GM12878 (cell line): ENCODE measurements at regions not wholly inside any gene's neighbourhood (a gene's known extent, or its start where the extent isn't known, plus 50 kb on each side); places are given as distances from the start of the nearest gene placed in this dataset.

Experiments
- ATAC-seq: fragments of 200-7000 bp; cut with Tn5 transposase; 3 replicates; pipeline ENCODE4 v1.9.1; 2020; ENCODE audit warnings: mild to moderate bottlenecking, moderate library complexity
- BruUV-seq: library from RNA; stranded (reverse); fragments of 400-500 nt; replicated peaks from 2 replicates; lab custom pipeline; 2021; lab: Mats Ljungman, UMichigan
- CTCF ChIA-PET: fragments of 300-600 bp; sonication (Branson Sonifier 250); formaldehyde crosslinking; extraction: SDS; loops from one replicate; lab custom pipeline; 2021; ENCODE audit warnings: inconsistent platforms; lab: Yijun Ruan, JAX
- POLR2A ChIA-PET: fragments of 350-600 bp; formaldehyde crosslinking; extraction: SDS; loops from one replicate; lab custom pipeline; 2021; ENCODE audit warnings: inconsistent platforms; lab: Charles Lee
- RAD21 ChIA-PET: fragments of 300-600 bp; sonication (Branson Sonifier 250); formaldehyde crosslinking; loops from one replicate; lab custom pipeline; 2023; ENCODE audit warnings: antibody characterized with exemption; ENCODE audit not compliant: unreplicated experiment; lab: Charles Lee
- SMC1A ChIA-PET: fragments of 300-600 bp; sonication (Branson Sonifier 250); formaldehyde crosslinking; loops from one replicate; lab custom pipeline; 2023; ENCODE audit not compliant: unreplicated experiment, uncharacterized antibody; lab: Charles Lee
- DNase-seq: peaks from one replicate; pipeline ENCODE4 v3.0.0-alpha.2; 2011; ENCODE audit warnings: low read depth, low spot score
- FAIRE-seq: peaks from 3 replicates; lab custom pipeline; 2011; peaks lifted over from hg19 to GRCh38; lab: Jason Lieb, UNC
- H2AFZ ChIP-seq: 2 replicates; pipeline ENCODE4 v1.6.0; 2011; ENCODE audit warnings: low read depth, low read length, control low read depth; ENCODE audit not compliant: control insufficient read depth
- H3K27ac ChIP-seq: 2 replicates; pipeline ENCODE4 v1.5.1; 2011; ENCODE audit warnings: control low read depth; ENCODE audit not compliant: control insufficient read depth, insufficient read depth
- H3K27me3 ChIP-seq, 2 experiments: replicated peaks in 1 of 2; 2 replicates each; pipeline versions ENCODE4 v1.6.0 to v1.6.1; 2011; ENCODE audit warnings: low read length in 1 of 2; ENCODE audit not compliant: control insufficient read depth in 2 of 2, insufficient read depth in 2 of 2
- H3K36me3 ChIP-seq, 2 experiments: 2 replicates each; pipeline ENCODE4 v1.5.1; 2011; ENCODE audit warnings: low read length in 1 of 2; ENCODE audit not compliant: control insufficient read depth in 2 of 2, insufficient read depth in 2 of 2
- H3K4me1 ChIP-seq: 2 replicates; pipeline ENCODE4 v1.6.1; 2011; ENCODE audit warnings: mild to moderate bottlenecking, low read length, moderate library complexity, mixed read lengths; ENCODE audit not compliant: control insufficient read depth, insufficient read depth
- H3K4me2 ChIP-seq: 2 replicates; pipeline ENCODE4 v1.6.0; 2011; ENCODE audit warnings: control low read depth; ENCODE audit not compliant: control insufficient read depth, insufficient read depth
- H3K4me3 ChIP-seq: fragments of 200-600 bp; sonication (generic); 2 replicates; pipeline ENCODE4 v1.5.1; 2016
- H3K79me2 ChIP-seq: 2 replicates; pipeline ENCODE4 v1.6.0; 2011; ENCODE audit warnings: low read length; ENCODE audit not compliant: control insufficient read depth, insufficient read depth
- H3K9ac ChIP-seq: 2 replicates; pipeline ENCODE4 v1.8.0; 2011; ENCODE audit warnings: low read length, control low read depth, mixed read lengths; ENCODE audit not compliant: control insufficient read depth, insufficient read depth
- H3K9me3 ChIP-seq: replicated peaks from 3 replicates; pipeline ENCODE4 v1.5.1; 2011; ENCODE audit warnings: mild to moderate bottlenecking, low read length; ENCODE audit not compliant: control insufficient read depth, insufficient read depth
- H4K20me1 ChIP-seq: 2 replicates; pipeline ENCODE4 v1.6.0; 2011; ENCODE audit not compliant: control insufficient read depth, insufficient read depth
- CEBPB ChIP-seq, 2 experiments: fragments of 150-350 bp in 1 of 2; IDR thresholded peaks; 2 replicates each; pipeline ENCODE4 v1.6.1; 2012 to 2014; ENCODE audit warnings: low read depth in 2 of 2, low read length in 2 of 2, borderline replicate concordance in 1 of 2, inconsistent platforms in 1 of 2
- EED ChIP-seq: sonication (generic); IDR thresholded peaks from 2 replicates; pipeline ENCODE4 v1.6.1; 2016; ENCODE audit warnings: antibody characterized with exemption, low read depth
- RUNX3 ChIP-seq: IDR thresholded peaks from 2 replicates; pipeline ENCODE4 v1.6.1; 2012; ENCODE audit warnings: low read length, inconsistent platforms
- TCF7 ChIP-seq: IDR thresholded peaks from 2 replicates; pipeline ENCODE4 v1.6.1; 2014; ENCODE audit warnings: antibody characterized with exemption, borderline replicate concordance
- ZNF217 ChIP-seq: fragments of 450-650 bp; IDR thresholded peaks from 2 replicates; pipeline ENCODE4 v1.6.1; 2017; ENCODE audit warnings: antibody characterized with exemption, mild to moderate bottlenecking
- ZNF24 ChIP-seq: fragments of 450-650 bp; IDR thresholded peaks from 2 replicates; pipeline ENCODE4 v1.6.1; 2017; ENCODE audit warnings: antibody characterized with exemption, mild to moderate bottlenecking
- WGBS: methylation state at CpG from one replicate; pipeline ENCODE4 v1.1.6; 2016; ENCODE audit warnings: low lambda C conversion rate; ENCODE audit not compliant: insufficient replicate concordance, insufficient coverage; ENCODE audit errors: missing lambda C conversion rate; 5-methylcytosine and 5-hydroxymethylcytosine counted together
- in situ Hi-C: fragments of 300-500 bp; cut with MboI; formaldehyde crosslinking; loops from 9 replicates; pipeline ENCODE4 v1.14.3; 2018; ENCODE audit warnings: mixed read lengths
- intact Hi-C: fragments of 100-400 bp; cut with micrococcal nuclease; formaldehyde crosslinking; loops from one replicate; pipeline ENCODE4 v1.14.2; 2022; ENCODE audit not compliant: unreplicated experiment
- TF ChIP-seq, protein P1 (sequence below): IDR thresholded peaks from 2 replicates; pipeline ENCODE4 v1.6.1; 2011; ENCODE audit warnings: low read depth, mild to moderate bottlenecking, low read length, moderate library complexity, borderline replicate concordance; ENCODE audit errors: extremely low read depth

DNA sequence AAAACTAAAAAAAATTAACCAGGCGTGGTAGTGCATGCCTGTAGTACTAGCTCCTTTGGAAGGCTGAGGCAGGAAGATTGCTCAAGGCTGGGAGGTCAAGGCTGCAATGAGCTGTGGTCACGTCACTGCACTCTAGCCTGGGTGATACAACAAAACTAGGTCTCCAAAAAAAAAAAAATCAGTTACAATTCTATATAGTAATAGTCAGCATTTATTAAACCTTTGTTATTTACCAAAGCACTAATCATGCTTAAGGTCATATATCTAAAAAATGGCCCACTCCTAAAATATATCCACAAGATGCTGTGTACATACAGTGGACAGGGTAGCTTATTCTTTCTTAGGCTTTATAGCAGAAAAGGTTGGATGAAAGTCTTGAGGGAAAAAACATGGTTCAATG, 152.4 kb downstream of the TFAP2A start:
- ChIA-PET RAD21 (no interaction called here), CTCF (interaction anchor here (0.6 kb wide), 1 partner anchor 167 kb away, joined by 3 read pairs; no protein-coding TSS in a partner anchor), POLR2A (no interaction called here), SMC1A (interaction anchor here (1.1 kb wide), 1 partner anchor 9 kb away, joined by 4 read pairs; no protein-coding TSS in a partner anchor)
- no TSS peak for BruUV-seq
- in situ Hi-C loops = no loop called here
- no peak overlapping the region for H2AFZ ChIP-seq
- no peak overlapping the region for H3K27ac ChIP-seq
- H3K4me1 ChIP-seq = no peaks in the 10 kb centered on the region
- intact Hi-C loops = no loop called here
- H3K36me3 ChIP-seq = no peaks in the 10 kb centered on the region
- no peaks in the 10 kb centered on the region for H3K9me3 ChIP-seq
- no peak overlapping the region for H3K9ac ChIP-seq
- 0% methylated on average over 2 of the region's 2 CpGs for WGBS
- H3K79me2 ChIP-seq = no peaks in the 10 kb centered on the region
- H3K27me3 ChIP-seq = no peaks in the 10 kb centered on the region
- ATAC-seq = no peak
- TF ChIP-seq TCF7 (no peak), CEBPB (IDR thresholded peaks at IDR 0.05; ENCODE audit: borderline replicate concordance in 1 of 2, low read depth in 2 of 2, low read length in 2 of 2) (no peak)
- TF ChIP-seq, protein P1, sequence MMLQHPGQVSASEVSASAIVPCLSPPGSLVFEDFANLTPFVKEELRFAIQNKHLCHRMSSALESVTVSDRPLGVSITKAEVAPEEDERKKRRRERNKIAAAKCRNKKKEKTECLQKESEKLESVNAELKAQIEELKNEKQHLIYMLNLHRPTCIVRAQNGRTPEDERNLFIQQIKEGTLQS = no peak
- no peak overlapping the region for H3K4me3 ChIP-seq
- H3K4me2 ChIP-seq = no peak overlapping the region
- no peak for FAIRE-seq
- H4K20me1 ChIP-seq = no peaks in the 10 kb centered on the region
- no peak for DNase-seq

DNA sequence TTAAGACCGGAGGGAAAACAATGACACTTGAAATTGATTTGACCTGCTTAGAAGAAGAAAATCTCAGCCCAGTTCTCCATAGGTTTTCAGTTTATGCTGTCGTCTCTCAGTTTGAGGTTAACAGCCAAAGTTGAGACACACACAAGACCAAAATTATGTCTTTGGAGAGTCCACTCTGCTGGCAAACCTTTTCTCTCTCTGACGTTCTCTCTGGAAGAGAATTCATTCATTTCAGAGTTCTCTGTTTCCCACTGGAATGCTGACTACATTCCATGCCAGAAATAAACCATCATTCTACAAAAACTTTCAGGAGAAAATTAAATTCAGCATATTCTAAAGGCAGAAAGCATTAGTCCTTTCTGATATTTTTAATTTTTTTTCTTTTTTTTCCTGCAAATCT, 155.2 kb downstream of the TFAP2A start:
- in situ Hi-C loops = no loop called here
- ChIA-PET POLR2A (no interaction called here), CTCF (no interaction called here), RAD21 (no interaction called here), SMC1A (no interaction called here)
- Histone ChIP-seq H3K27me3 (no peaks in the 10 kb centered on the region; a peak in 1 of 4 replicates), H3K9me3 (no peaks in the 10 kb centered on the region), H3K4me2 (no peak overlapping the region), H3K36me3 (no peaks in the 10 kb centered on the region), H3K4me3 (no peak overlapping the region), H3K79me2 (no peaks in the 10 kb centered on the region), H2AFZ (no peak overlapping the region), H3K27ac (no peak overlapping the region), H3K4me1 (no peaks in the 10 kb centered on the region), H4K20me1 (no peaks in the 10 kb centered on the region), H3K9ac (no peak overlapping the region)
- DNase-seq (no peak), FAIRE-seq (no peak), ATAC-seq (no peak)
- no peak for TF ChIP-seq ZNF24
- TF ChIP-seq ZNF217 = no peak
- no peak for TF ChIP-seq EED
- no peak for TF ChIP-seq RUNX3
- no TSS peak for BruUV-seq
- intact Hi-C loops = no loop called here
- 42% methylated on average over 3 of the region's 3 CpGs for WGBS
